CD4-positive, alpha-beta T cell (primary cell): ENCODE measurements at regions not wholly inside any gene's neighbourhood (a gene's known extent, or its start where the extent isn't known, plus 50 kb on each side); places are given as distances from the start of the nearest gene placed in this dataset.

ENCODE experiments used
- ATAC-seq: fragments of 200-7000 bp; cut with Tn5 transposase; one replicate; pipeline ENCODE4 v1.10.0; 2022; ENCODE audit warnings: mild to moderate bottlenecking; ENCODE audit not compliant: poor library complexity
- CTCF ChIA-PET: fragments of 350-600 bp; sonication (Branson Sonifier 250); formaldehyde crosslinking; loops from one replicate; lab custom pipeline; 2021; ENCODE audit warnings: antibody characterized with exemption, inconsistent platforms; lab: Charles Lee
- POLR2A ChIA-PET: fragments of 350-600 bp; sonication (Branson Sonifier 250); formaldehyde crosslinking; loops from one replicate; lab custom pipeline; 2021; ENCODE audit warnings: antibody characterized with exemption, inconsistent platforms; lab: Charles Lee
- DNase-seq, 14 experiments: peaks; one replicate each; pipeline ENCODE4 v3.0.0-alpha.2; 2013 to 2020; ENCODE audit warnings: mixed read lengths in 2 of 14
- H3K27ac ChIP-seq, 2 donors: one replicate each; pipeline versions ENCODE4 v1.5.1 to v1.7.0; 2013; ENCODE audit warnings: low read length in 2 of 2, low read depth in 1 of 2, mild to moderate bottlenecking in 1 of 2
- H3K27me3 ChIP-seq, 2 experiments: 1 replicate in 1 of 2; 2 replicates in 1 of 2; pipeline versions ENCODE4 v1.6.1 to v1.7.0; 2013; ENCODE audit warnings: low read length in 2 of 2, control low read depth in 1 of 2, mild to moderate bottlenecking in 1 of 2, moderate library complexity in 1 of 2; ENCODE audit not compliant: insufficient read depth in 2 of 2, control insufficient read depth in 1 of 2
- H3K36me3 ChIP-seq: one replicate; pipeline ENCODE4 v1.6.1; 2013; ENCODE audit warnings: low read length, control low read depth; ENCODE audit not compliant: insufficient read depth
- H3K4me1 ChIP-seq: one replicate; pipeline ENCODE4 v1.6.1; 2013; ENCODE audit warnings: low read length, control low read depth; ENCODE audit not compliant: insufficient read depth
- H3K4me3 ChIP-seq: one replicate; pipeline ENCODE4 v1.5.1; 2013; ENCODE audit warnings: mild to moderate bottlenecking, low read length, moderate library complexity
- H3K9me3 ChIP-seq, 2 experiments: 1 replicate in 1 of 2; 2 replicates in 1 of 2; pipeline versions ENCODE4 v1.6.1 to v1.7.0; 2013; ENCODE audit warnings: low read length in 2 of 2, mild to moderate bottlenecking in 2 of 2, control low read depth in 1 of 2, moderate library complexity in 1 of 2; ENCODE audit not compliant: control insufficient read depth in 1 of 2, insufficient read depth in 1 of 2
- H3K27ac Mint-ChIP-seq: one replicate; pipeline ENCODE4 v1.8.0; 2020; ENCODE audit warnings: mixed read lengths
- H3K27me3 Mint-ChIP-seq: one replicate; pipeline ENCODE4 v1.8.0; 2021; ENCODE audit warnings: mixed read lengths
- H3K36me3 Mint-ChIP-seq: one replicate; pipeline ENCODE4 v1.8.0; 2021; ENCODE audit warnings: low read depth, mixed read lengths
- H3K4me1 Mint-ChIP-seq: one replicate; pipeline ENCODE4 v1.8.0; 2021; ENCODE audit warnings: low read depth, mixed read lengths
- H3K4me3 Mint-ChIP-seq: one replicate; pipeline ENCODE4 v1.8.0; 2020; ENCODE audit warnings: mild to moderate bottlenecking, mixed read lengths
- H3K9me3 Mint-ChIP-seq: one replicate; pipeline ENCODE4 v1.8.0; 2020; ENCODE audit warnings: mixed read lengths
- intact Hi-C, 2 experiments: fragments of 100-400 bp; cut with DNase I in 1 of 2; cut with micrococcal nuclease in 1 of 2; formaldehyde crosslinking; loops; one replicate each; pipeline versions ENCODE4 v1.15.1 to v1.9.0; 2023 to 2025; cut with DNase I, micrococcal nuclease
- TF ChIP-seq, protein P1 (sequence below): fragments of 200-600 bp; IDR thresholded peaks from one replicate; pipeline ENCODE4 v1.8.0; 2022; ENCODE audit warnings: antibody characterized with exemption, mild to moderate bottlenecking

- H3K27me3 ChIP-seq = no peaks in the 10 kb centered on the region
- H3K27ac ChIP-seq = no peak overlapping the region
- POLR2A ChIA-PET = no interaction called here
- DNase-seq = no peak
- H3K9me3 ChIP-seq = peaks cover 0 to 4% of the 10 kb centered on the region in 2 experiments
- no peaks in the 10 kb centered on the region for H3K4me1 ChIP-seq
- TF ChIP-seq, protein P1, sequence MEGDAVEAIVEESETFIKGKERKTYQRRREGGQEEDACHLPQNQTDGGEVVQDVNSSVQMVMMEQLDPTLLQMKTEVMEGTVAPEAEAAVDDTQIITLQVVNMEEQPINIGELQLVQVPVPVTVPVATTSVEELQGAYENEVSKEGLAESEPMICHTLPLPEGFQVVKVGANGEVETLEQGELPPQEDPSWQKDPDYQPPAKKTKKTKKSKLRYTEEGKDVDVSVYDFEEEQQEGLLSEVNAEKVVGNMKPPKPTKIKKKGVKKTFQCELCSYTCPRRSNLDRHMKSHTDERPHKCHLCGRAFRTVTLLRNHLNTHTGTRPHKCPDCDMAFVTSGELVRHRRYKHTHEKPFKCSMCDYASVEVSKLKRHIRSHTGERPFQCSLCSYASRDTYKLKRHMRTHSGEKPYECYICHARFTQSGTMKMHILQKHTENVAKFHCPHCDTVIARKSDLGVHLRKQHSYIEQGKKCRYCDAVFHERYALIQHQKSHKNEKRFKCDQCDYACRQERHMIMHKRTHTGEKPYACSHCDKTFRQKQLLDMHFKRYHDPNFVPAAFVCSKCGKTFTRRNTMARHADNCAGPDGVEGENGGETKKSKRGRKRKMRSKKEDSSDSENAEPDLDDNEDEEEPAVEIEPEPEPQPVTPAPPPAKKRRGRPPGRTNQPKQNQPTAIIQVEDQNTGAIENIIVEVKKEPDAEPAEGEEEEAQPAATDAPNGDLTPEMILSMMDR = no peak
- no peak overlapping the region for H3K4me3 Mint-ChIP-seq
- H3K4me3 ChIP-seq = no peak overlapping the region
- H3K9me3 Mint-ChIP-seq = no peaks in the 10 kb centered on the region
- no peaks in the 10 kb centered on the region for H3K36me3 ChIP-seq
- CTCF ChIA-PET = no interaction called here
- no peak overlapping the region for H3K27ac Mint-ChIP-seq
- no peak for ATAC-seq
- H3K4me1 Mint-ChIP-seq = no peaks in the 10 kb centered on the region
- intact Hi-C loops = no loop called here
- H3K36me3 Mint-ChIP-seq = no peaks in the 10 kb centered on the region
- H3K27me3 Mint-ChIP-seq = no peaks in the 10 kb centered on the region
These were observed 211.5 kb downstream of the SOX4 start for GRCh38 chr6:21804941-21805610.

DNA sequence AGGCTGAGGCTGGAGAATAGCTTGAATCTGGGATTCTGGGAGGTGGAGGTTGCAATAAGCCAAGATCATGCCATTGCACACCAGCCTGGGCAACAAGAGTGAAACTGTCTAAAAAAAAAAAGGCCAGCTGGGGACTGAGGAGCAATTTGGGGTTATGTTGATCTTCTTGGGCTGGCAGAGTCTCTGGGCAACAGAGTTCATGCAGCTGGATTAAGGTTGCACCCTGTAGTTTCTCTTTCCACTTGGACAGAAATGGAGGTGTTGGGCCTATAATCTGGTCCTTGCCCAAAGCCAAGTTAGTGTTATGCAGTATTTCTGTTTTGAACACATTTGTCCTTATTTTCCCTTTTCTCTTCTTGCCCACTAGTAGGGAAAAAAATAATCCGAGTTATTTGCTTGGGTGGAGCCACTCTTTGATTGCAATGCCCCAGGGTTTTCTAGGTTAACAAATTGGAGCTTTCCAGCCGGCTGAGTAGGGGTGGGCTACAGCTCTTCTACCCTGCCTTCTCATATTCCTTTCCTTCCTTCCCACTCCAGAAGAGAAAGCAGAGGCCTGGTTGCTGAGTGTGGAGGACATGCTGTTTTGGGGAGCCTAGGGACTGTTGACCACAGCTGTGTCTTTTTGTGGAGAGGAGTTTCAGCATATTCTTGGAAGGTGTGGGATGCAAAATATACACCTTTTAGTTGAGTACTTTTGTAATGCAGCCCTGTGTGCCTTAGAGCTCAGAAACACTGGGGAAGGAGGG lies 213.9 kb downstream of the SOX4 start:
- Histone ChIP-seq H3K27ac (no peak overlapping the region), H3K4me1 (no peaks in the 10 kb centered on the region), H3K9me3 (peaks cover 0 to 4% of the 10 kb centered on the region in 2 experiments), H3K36me3 (no peaks in the 10 kb centered on the region), H3K4me3 (no peak overlapping the region), H3K27me3 (no peaks in the 10 kb centered on the region)
- TF ChIP-seq, protein P1 = no peak
- H3K4me3 Mint-ChIP-seq = no peak overlapping the region
- H3K27ac Mint-ChIP-seq = no peak overlapping the region
- H3K9me3 Mint-ChIP-seq = no peaks in the 10 kb centered on the region
- CTCF ChIA-PET = no interaction called here
- POLR2A ChIA-PET = interaction anchor here (0.6 kb wide), 1 partner anchor 28 kb away, joined by 4 read pairs; no protein-coding TSS in a partner anchor
- H3K36me3 Mint-ChIP-seq = no peaks in the 10 kb centered on the region
- DNase-seq (no peak), ATAC-seq (no peak)
- intact Hi-C loops = no loop called here
- no peaks in the 10 kb centered on the region for H3K4me1 Mint-ChIP-seq
- no peaks in the 10 kb centered on the region for H3K27me3 Mint-ChIP-seq

DNA sequence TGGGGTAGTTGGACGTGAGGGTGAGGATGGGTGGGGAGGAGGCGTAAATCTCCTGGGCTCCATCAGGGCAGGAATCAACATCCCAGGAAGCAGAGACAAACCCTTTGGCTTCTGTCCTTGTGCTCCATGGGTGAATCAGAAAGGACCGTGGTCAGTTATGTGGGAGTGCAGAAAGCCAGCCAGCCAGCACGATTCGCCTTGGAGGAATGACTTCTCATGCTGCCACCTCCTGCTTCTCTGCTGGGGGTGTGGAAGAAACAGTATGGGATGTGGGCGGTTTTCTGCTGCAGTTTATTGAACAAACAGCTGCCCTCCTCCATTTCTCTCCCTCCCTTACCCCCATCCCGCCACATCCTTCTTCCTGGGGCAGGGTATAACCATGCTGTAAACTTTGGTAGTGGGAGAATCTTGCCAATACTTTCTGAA lies 214.5 kb downstream of the SOX4 start:
- no peaks in the 10 kb centered on the region for H3K27me3 Mint-ChIP-seq
- no peaks in the 10 kb centered on the region for H3K9me3 Mint-ChIP-seq
- no peak overlapping the region for H3K27ac ChIP-seq
- TF ChIP-seq, protein P1 = no peak
- ATAC-seq = no peak
- no peaks in the 10 kb centered on the region for H3K36me3 ChIP-seq
- no peak overlapping the region for H3K4me3 ChIP-seq
- DNase-seq = no peak
- no peaks in the 10 kb centered on the region for H3K4me1 ChIP-seq
- H3K9me3 ChIP-seq = peaks cover 0 to 4% of the 10 kb centered on the region in 2 experiments
- H3K4me3 Mint-ChIP-seq = no peak overlapping the region
- POLR2A ChIA-PET = interaction anchor here (0.6 kb wide), 1 partner anchor 28 kb away, joined by 4 read pairs; no protein-coding TSS in a partner anchor
- CTCF ChIA-PET = no interaction called here
- intact Hi-C loops = no loop called here
- no peaks in the 10 kb centered on the region for H3K36me3 Mint-ChIP-seq
- no peaks in the 10 kb centered on the region for H3K4me1 Mint-ChIP-seq
- H3K27me3 ChIP-seq = no peaks in the 10 kb centered on the region
- no peak overlapping the region for H3K27ac Mint-ChIP-seq
